ENCODE measurements at regions not wholly inside any gene's neighbourhood (a gene's known extent, or its start where the extent isn't known, plus 50 kb on each side); places are given as distances from the start of the nearest gene placed in this dataset.

- TF ChIP-seq HMGXB4 (CRISPR knock-in tag; IDR thresholded peaks at IDR 0.05; ENCODE audit: borderline replicate concordance in 1 of 2, low read depth in 1 of 2) (no peak), PPARG (CRISPR knock-in tag; conservative IDR thresholded peaks at IDR 0.05) (no peak), PBX2 (CRISPR knock-in tag; IDR thresholded peaks at IDR 0.05) (no peak), GMEB1 (CRISPR knock-in tag; IDR thresholded peaks at IDR 0.05; ENCODE audit: borderline replicate concordance) (no peak)
Observed at GRCh38 chr4:19047279-19047880, 1025.8 kb upstream of the LCORL start (continued).

GRCh38 chr4:19039816-19040215, 1018.3 kb upstream of the LCORL start:
- TF ChIP-seq ZNF724P (CRISPR knock-in tag; IDR thresholded peaks at IDR 0.05; ENCODE audit: borderline replicate concordance) = no peak
- Histone ChIP-seq H2AFZ (ENCODE audit: low read length) (no peak overlapping the region), H3K79me2 (ENCODE audit: insufficient read depth, low read length) (no peaks in the 10 kb centered on the region), H4K20me1 (ENCODE audit: insufficient read depth, low read length) (no peaks in the 10 kb centered on the region), H3K36me3 (replicated peaks in 1 of 2; ENCODE audit: control insufficient read depth in 1 of 2, insufficient read depth in 2 of 2, low read length in 2 of 2) (no peaks in the 10 kb centered on the region), H3K9ac (ENCODE audit: insufficient read depth, low read depth, low read length) (no peak overlapping the region), H3K9me3 (ENCODE audit: low read length) (peaks cover 87% of the 10 kb centered on the region), H3K4me2 (ENCODE audit: low read depth, low read length) (no peak overlapping the region), H3K27ac (ENCODE audit: extremely low read length, insufficient read depth, low read length) (no peak overlapping the region), H3K27me3 (ENCODE audit: control insufficient read depth in 1 of 2, insufficient read depth in 2 of 2, low read length in 2 of 2) (no peaks in the 10 kb centered on the region), H3K4me3 (replicated peaks in 1 of 3; ENCODE audit: insufficient read depth in 1 of 3, low read depth in 2 of 3, low read length in 3 of 3) (no peak overlapping the region), H3K4me1 (ENCODE audit: insufficient read depth, low read length) (no peaks in the 10 kb centered on the region)
- CTCF ChIA-PET (ENCODE audit: low intra/inter-chr PET ratio, low total read pairs) = no interaction called here
- ATAC-seq (no peak), FAIRE-seq (no peak), DNase-seq (ENCODE audit: low spot score) (no peak)
- POLR2A ChIA-PET = no interaction called here
- in situ Hi-C loops (cut with HindIII; ENCODE audit: extremely low pct_ligation_motif_present, low pct_unique_long_range_greater_than_20kb) = no loop called here
- no TSS peak for BruUV-seq (replicated peaks)
- intact Hi-C loops (cut with micrococcal nuclease; ENCODE audit: unreplicated experiment) = no loop called here
- 2% methylated on average over 3 of the region's 3 CpGs for WGBS (ENCODE audit: low lambda C conversion rate)

All from HepG2 (cell line).